Cerebellar cortex (tissue), 1 donor: ENCODE measurements at regions not wholly inside any gene's neighbourhood (a gene's known extent, or its start where the extent isn't known, plus 50 kb on each side); places are given as distances from the start of the nearest gene placed in this dataset.

ENCODE experiments used
- DNase-seq: peaks from one replicate; pipeline ENCODE4 v3.0.0-alpha.2; 2015; ENCODE audit warnings: low spot score

- DNase-seq, result no peak
These were observed 368.1 kb upstream of the TMTC1 start for GRCh38 chr12:30151831-30152230.

DNA sequence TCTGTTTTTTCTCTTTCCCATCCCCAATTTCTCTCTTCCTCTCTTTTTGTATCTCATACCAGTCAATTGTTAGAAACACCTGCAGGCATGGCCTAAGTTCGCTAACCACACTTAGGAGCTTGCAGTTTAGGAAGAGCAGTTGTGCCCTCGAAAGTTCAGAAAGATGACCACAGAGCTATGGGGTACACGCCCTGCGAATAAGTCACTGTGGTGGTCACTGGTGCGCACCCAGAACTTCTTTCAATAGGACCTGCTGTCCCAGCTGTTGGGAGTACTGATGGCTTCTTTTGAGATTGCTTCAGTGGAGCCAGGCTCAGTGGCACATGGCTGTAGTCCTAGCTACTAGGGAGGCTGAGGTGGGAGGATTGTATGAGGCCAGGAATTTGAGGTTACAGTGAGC is 362.8 kb upstream of the TMTC1 start:
- DNase-seq, result no peak

GRCh38 chr12:30145684-30146032 is 361.9 kb upstream of the TMTC1 start:
- no peak for DNase-seq

DNA sequence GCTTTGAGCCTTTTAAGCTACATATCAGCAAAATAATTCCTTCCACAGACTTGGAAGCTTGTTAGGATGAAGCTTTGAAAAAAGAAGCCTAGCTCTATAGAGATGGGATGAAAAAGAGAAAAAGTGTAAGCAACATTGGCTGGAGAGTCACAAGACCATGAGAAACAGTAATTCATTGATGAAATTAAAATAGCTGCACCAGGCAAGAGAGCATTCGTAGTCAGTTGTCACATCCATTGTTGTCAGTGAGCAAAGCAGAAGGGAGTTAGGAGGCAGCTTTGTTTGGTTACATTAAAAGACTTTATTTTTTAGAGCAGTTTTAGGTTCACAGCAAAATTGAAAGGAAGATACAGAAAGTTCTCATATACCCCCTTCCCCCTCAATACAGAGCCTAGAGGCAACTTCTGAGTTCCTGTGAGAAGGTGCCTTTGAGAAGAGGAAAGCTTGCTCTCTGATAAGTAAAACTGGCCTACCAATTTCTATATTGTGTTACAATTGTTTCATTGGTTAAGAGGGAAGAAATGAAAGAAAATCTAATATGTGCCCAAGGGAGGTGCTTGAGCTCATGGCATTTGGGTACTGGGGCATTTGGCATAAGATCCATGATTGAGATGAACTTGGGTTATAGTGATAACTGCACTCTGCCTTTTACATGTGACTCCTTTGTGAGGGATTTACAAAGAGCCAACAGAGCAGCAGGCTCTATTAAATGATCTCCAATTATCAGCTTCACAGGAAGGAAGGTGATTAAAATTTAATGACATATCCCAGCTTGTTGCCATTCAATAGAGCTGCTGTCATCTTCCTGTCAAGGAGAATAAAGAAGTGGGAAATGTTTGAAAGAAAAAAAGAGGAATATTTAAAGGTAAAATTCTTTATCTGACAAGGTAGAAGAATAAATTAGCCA is 361.3 kb upstream of the TMTC1 start:
- DNase-seq, result no peak

- no peak for DNase-seq
These were observed 358.6 kb upstream of the TMTC1 start for GRCh38 chr12:30142301-30142700.

DNA sequence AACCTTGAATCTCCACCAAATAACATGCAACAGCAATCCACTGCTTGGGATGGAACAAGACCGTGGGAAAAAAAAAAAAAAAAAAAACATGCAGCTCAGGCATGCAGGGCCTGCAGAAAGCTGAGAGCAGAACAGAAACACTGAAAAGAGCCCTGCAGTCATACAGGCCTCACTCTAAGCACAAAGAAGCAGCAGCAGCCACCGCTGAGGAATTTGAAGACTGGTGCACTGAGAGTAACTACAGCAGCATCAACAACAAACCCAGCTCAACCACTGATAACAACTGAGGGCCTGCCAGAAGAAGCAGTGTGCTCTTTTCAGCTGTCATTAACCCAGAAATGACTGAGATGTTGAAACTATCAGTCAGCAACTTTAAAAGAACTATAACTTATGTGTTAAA is 354.7 kb upstream of the TMTC1 start:
- no peak for DNase-seq

- DNase-seq, result no peak
These were observed 353.0 kb upstream of the TMTC1 start for GRCh38 chr12:30136696-30137095.

GRCh38 chr12:30135776-30136175 is 352.0 kb upstream of the TMTC1 start:
- DNase-seq, result no peak

GRCh38 chr12:30134229-30134628 is 350.5 kb upstream of the TMTC1 start:
- no peak for DNase-seq

DNA sequence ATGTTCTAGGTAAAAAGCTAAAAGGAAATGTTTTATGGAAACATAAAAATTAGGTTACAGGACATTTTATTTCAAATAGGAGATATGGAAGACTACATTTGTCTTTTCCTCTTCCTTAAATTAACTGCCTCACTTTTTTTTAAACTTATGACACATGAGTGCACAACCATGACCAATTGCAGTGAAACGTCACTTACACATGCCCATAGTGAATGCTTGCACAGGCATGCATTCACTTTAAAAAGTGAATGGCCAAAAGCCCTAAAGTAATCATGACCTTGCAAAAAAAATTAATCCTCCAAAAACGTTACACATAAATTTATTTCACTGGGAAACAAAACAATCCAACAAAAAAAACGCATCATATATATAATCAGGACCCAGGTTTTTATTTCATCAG is 343.2 kb upstream of the TMTC1 start:
- no peak for DNase-seq

- DNase-seq, result no peak
These were observed 336.8 kb upstream of the TMTC1 start for GRCh38 chr12:30120522-30120921.

- DNase-seq, result no peak
These were observed 333.7 kb upstream of the TMTC1 start for GRCh38 chr12:30117483-30117882.

DNA sequence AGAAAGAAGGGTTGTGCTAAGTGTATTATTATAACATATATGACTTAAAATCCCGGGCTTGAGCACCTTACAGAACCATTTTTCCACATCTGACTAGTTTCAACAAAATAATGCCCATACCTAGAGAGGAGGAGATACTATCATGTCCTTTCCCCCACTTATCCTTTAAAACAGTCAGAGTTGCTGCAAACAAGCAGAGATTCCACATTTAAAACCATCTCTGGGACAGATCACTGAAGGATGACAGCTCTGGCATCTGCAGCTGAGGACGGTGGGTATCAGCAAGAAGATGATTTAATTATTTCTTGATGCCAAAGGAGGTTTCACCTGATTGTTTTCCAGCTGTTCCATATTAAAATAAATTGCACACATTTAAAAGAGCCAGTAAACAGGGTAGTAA is 328.0 kb upstream of the TMTC1 start:
- no peak for DNase-seq

DNA sequence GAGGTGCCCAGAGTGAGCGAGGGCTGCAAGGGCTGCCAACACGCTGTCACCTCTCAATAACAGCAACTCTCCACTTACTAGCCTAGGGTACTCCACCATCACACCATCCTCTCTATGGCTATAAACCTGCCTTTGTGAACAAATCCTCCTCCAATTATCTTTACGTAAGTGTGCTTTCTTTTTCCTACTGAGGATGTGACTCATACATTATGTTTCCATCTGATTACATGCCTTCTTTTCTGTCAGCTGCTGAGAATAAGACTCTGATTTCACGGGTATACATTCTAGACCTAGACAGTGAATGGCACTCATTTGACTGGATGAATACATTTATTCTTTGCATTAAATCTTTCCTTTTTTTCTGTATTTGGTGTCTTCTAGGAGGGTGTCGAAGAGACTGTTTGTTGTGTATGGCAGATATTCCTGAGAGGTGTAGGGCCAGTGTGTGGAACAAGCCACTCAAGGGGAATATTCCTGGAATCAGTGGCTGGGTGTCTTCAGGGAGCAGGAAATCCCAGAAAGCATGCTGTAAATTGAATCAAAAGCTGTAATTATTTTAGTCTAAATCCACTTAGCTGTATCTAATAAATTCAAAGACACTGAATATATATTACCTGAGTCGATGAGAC is 327.3 kb upstream of the TMTC1 start:
- no peak for DNase-seq

DNA sequence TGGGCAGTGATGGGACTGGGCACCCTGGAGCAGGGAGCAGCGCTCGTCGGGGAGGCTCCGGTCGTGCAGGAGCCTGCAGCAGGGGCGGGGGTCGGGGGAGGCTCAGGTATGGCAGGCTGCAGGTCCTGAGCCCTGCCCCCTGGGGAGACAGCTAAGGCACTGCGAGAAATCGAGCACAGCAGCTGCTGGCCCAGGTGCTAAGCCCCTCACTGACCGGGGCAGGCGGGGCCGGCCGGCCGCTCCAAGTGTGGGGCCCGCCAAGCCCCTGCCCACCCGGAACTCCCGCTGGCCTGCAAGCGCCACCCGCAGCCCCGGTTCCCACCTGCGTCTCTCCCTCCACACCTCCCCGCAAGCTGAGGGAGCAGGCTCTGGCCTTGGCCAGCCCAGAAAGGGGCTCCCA is 326.8 kb upstream of the TMTC1 start:
- DNase-seq, result no peak

DNA sequence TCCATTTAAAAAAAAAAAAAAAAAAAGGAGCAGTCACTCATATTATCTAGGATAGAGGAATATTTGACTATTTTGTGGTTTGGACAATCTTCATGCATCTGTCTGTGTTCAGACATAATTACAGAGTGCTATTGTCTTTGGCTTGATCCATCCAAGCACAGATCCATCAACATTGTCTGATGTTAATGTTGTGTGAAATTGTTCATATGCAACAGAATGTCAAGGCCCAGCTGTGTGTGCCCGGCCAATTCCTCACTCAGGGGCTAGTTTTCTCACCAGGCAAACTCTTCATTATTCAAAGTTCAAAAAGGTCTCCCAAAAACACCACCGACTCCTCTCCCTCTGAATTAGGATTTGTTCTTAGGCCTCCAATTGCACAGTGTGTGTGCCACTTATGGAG is 324.9 kb upstream of the TMTC1 start:
- no peak for DNase-seq

DNA sequence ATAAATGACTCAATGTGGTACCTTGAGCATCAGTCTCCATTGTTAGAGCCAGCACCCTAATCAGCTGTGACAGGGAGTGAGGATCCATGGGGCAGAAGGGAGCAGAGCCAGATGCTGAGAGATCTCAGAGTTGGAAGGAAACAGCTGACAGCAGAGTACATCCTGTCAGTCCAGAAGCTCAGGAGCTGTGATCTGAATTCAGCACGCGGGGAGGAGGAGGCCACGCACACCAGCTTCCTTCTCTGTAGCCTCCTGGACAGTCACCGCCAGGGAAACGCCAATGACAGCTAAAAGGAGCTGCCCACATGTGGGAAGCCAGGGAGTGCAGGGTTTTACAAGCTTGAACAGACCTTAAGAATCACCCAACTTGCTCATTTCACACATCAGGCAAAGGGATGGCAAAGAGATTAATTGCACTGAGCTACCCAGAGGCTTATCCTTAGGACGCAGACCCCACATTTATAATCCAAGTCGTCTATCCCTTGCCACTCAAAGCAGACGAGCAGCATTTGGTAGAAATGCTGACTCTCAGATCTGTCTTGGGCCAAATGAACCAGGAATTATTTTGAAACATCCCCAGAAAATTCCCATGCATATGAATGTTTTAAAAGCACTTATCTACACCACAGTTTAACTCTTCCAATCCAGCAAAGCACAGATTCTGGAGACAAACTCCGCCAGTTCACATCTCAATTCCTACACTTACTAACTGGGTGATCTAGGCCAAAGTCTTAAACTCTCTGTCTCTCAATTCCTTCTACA is 322.6 kb upstream of the TMTC1 start:
- no peak for DNase-seq

DNA sequence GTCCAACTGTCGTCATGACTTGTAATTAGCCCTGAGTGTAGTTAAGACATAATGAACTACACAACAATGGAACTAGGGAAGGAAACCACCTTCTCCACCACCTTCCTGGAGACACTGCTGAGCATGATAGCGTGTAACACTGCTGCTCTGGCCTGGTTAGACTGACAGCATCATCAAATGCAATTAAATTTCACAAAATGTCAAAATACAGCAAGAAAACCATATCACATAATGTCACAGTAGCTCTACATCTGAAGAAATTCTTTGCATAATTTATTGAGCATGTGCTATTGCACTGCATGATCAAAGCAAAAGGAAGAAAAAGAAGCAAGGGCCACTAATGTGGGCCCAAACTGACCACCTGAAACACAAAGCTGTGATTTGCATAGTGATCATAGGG is 321.8 kb upstream of the TMTC1 start:
- no peak for DNase-seq

DNA sequence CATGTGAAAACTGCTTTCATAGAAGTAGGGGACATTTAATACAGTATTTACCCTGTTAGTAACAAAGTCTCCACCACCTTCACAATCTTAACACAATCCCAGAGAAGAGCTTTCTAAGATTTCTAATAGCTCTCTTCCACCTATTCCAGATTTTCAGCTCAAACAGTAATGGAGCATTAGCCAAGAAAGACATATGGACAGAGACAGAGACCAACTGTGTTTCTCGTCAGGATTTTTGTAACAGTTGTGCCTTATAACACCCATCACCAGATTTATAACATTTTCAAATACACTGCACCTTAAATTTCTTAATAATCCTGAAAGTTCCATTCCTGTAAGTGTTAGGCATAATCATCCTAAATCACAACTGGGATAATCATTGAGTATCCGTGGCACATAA is 321.2 kb upstream of the TMTC1 start:
- no peak for DNase-seq

DNA sequence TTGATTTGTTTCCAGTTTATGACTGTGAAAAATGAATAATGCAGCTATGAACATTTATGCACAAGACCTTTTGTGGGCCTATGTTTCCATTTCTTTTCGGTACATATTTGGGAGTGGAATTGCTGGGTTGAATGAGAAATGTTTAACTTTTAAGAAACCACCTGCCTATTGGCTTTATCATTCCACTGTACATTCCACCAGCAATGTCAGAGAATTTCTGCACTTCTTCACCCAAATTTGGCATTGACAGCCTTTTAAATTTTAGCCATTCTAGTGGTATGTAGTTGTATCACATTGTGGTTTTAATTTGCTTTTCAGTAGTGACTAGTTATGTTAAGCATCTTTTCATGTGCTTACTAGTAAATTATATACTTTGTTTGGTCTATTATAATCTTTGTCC is 317.0 kb upstream of the TMTC1 start:
- no peak for DNase-seq

- DNase-seq, result no peak
These were observed 314.9 kb upstream of the TMTC1 start for GRCh38 chr12:30098677-30099076.

DNA sequence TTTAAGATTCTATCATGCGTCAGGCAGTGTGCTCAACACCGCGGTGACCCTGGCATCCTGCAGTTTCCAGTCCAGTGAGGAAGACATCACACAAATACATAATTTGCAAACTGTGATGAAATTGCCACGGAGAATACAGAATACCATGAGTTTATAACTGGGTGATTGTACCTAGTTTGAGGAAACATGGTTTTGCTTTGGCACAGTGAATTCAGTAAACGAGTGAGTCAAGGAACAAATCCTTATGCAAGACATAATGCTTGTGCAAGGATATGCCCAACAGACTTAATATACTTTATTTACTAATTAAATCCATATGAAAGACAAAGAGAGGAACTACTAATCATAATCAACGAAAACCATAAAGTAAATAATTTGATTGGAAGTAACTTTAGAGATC is 311.8 kb upstream of the TMTC1 start:
- DNase-seq, result no peak

DNA sequence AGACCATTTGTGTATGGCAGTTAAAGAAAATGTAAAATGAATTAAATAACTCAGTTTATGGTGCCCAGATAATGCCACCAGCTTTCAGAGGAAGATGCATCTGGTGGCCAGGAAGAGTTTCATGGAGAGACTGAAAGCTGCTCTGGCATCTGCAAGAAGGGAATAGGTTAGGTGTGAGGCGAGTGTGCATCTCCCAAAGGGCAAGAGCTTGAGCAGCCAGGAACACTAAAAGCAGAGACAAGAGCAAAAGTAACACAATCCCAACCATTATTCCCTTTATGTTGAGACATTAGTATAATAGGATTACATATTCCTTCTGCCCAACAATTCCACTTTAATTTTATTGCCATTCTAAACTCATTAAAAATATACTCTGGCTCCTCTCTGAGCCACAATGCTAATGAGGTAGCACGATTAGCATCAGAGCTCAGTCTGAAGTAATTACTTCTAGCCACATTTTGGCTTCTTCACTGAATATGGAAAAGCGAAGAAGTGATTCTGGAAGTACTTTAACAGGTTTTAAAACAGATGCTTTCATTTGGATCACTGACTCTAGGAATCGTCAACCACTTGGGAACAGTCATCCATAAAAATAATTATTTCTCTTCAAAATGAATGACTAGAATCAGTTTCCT is 309.4 kb upstream of the TMTC1 start:
- no peak for DNase-seq
